HG03060 (cell line): ENCODE measurements at regions not wholly inside any gene's neighbourhood (a gene's known extent, or its start where the extent isn't known, plus 50 kb on each side); places are given as distances from the start of the nearest gene placed in this dataset.
A peak's percentile ranks its signal among the peaks of the same experiment; 100 is the strongest.

ENCODE experiments used
- ATAC-seq: cut with Tn5 transposase; IDR thresholded peaks from one replicate; pipeline ENCODE4 v1.9.1; 2021; ENCODE audit warnings: low read depth, moderate number of reproducible peaks; ENCODE audit not compliant: unreplicated experiment

- ATAC-seq, result no peak
Observed at GRCh38 chr12:115023279-115024265, 339.6 kb upstream of the TBX3 start.

GRCh38 chr12:115020091-115020490, 336.1 kb upstream of the TBX3 start:
- ATAC-seq, result no peak

GRCh38 chr12:115017346-115017745, 333.4 kb upstream of the TBX3 start:
- ATAC-seq, result no peak

- ATAC-seq, result no peak
Observed at GRCh38 chr12:115013236-115013981, 329.4 kb upstream of the TBX3 start.

GRCh38 chr12:115012861-115013235, 328.9 kb upstream of the TBX3 start:
- no peak for ATAC-seq

- ATAC-seq, result no peak
Observed at GRCh38 chr12:115011703-115012102, 327.7 kb upstream of the TBX3 start.

- ATAC-seq, result no peak
Observed at GRCh38 chr12:115010324-115010995, 326.5 kb upstream of the TBX3 start.

GRCh38 chr12:115008929-115009328, 325.0 kb upstream of the TBX3 start:
- ATAC-seq, result no peak

- ATAC-seq, result no peak
Observed at GRCh38 chr12:115004470-115005146, 320.6 kb upstream of the TBX3 start.

- ATAC-seq, result no peak
Observed at GRCh38 chr12:115002434-115002833, 318.5 kb upstream of the TBX3 start.

GRCh38 chr12:115001571-115002180, 317.7 kb upstream of the TBX3 start:
- no peak for ATAC-seq

GRCh38 chr12:115000038-115000437, 316.1 kb upstream of the TBX3 start:
- ATAC-seq, result peak; percentile 42

- no peak for ATAC-seq
Observed at GRCh38 chr12:114998750-114999128, 314.8 kb upstream of the TBX3 start.

- ATAC-seq, result no peak
Observed at GRCh38 chr12:114998118-114998749, 314.3 kb upstream of the TBX3 start.

- ATAC-seq, result no peak
Observed at GRCh38 chr12:114996382-114996781, 312.4 kb upstream of the TBX3 start.

GRCh38 chr12:114995891-114996290, 311.9 kb upstream of the TBX3 start:
- ATAC-seq, result no peak

- no peak for ATAC-seq
Observed at GRCh38 chr12:114993165-114993564, 309.2 kb upstream of the TBX3 start.

- ATAC-seq, result no peak
Observed at GRCh38 chr12:114992443-114992842, 308.5 kb upstream of the TBX3 start.

- ATAC-seq, result no peak
Observed at GRCh38 chr12:114990381-114990780, 306.4 kb upstream of the TBX3 start.

- ATAC-seq, result no peak
Observed at GRCh38 chr12:114986849-114987248, 302.9 kb upstream of the TBX3 start.
